ENCODE measurements at regions not wholly inside any gene's neighbourhood (a gene's known extent, or its start where the extent isn't known, plus 50 kb on each side); places are given as distances from the start of the nearest gene placed in this dataset.

DNA sequence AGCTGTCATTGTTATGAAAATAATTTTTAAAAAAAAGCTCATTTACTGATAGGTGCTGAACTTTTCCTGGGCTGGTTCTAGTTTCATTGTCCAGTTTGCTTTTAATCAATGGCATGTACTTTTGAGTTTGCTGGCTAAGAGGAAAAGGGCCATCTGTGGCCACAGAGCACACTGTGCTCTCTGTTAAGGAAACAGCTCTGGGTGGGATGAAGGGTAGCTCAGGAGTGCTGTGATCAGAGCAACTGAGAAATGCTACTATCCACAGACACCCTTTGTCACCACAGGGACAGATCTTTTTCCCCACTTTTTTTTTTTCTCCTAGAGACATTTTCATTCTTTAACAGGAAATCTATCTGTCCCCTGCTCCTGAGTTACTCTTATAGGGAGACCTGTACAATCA is 387.1 kb upstream of the PRICKLE1 start:
- H3K27ac ChIP-seq (ENCODE audit: poor library complexity, severe bottlenecking) = no peak overlapping the region
- no peak for ATAC-seq (ENCODE audit: low read depth)
- TF ChIP-seq CTCF (IDR thresholded peaks at IDR 0.05; ENCODE audit: poor library complexity, severe bottlenecking) = no peak
- no peak for DNase-seq (ENCODE audit: low spot score)
- no peaks in the 10 kb centered on the region for H3K27me3 ChIP-seq (ENCODE audit: insufficient read depth, poor library complexity, severe bottlenecking)
- no peaks in the 10 kb centered on the region for H3K36me3 ChIP-seq (ENCODE audit: low read depth)
- no peaks in the 10 kb centered on the region for H3K4me1 ChIP-seq (ENCODE audit: insufficient read depth, poor library complexity, severe bottlenecking)
- no peaks in the 10 kb centered on the region for H3K9me3 ChIP-seq (ENCODE audit: severe bottlenecking)
- H3K4me3 ChIP-seq (ENCODE audit: severe bottlenecking) = no peak overlapping the region

GRCh38 chr12:42976122-42976521 is 386.6 kb upstream of the PRICKLE1 start:
- H3K36me3 ChIP-seq (ENCODE audit: low read depth) = no peaks in the 10 kb centered on the region
- H3K9me3 ChIP-seq (ENCODE audit: severe bottlenecking) = no peaks in the 10 kb centered on the region
- no peaks in the 10 kb centered on the region for H3K27me3 ChIP-seq (ENCODE audit: insufficient read depth, poor library complexity, severe bottlenecking)
- ATAC-seq (ENCODE audit: low read depth) = no peak
- no peaks in the 10 kb centered on the region for H3K4me1 ChIP-seq (ENCODE audit: insufficient read depth, poor library complexity, severe bottlenecking)
- no peak overlapping the region for H3K4me3 ChIP-seq (ENCODE audit: severe bottlenecking)
- no peak for DNase-seq (ENCODE audit: low spot score)
- no peak overlapping the region for H3K27ac ChIP-seq (ENCODE audit: poor library complexity, severe bottlenecking)
- TF ChIP-seq CTCF (IDR thresholded peaks at IDR 0.05; ENCODE audit: poor library complexity, severe bottlenecking) = no peak

- Histone ChIP-seq H3K27me3 (ENCODE audit: insufficient read depth, poor library complexity, severe bottlenecking) (no peaks in the 10 kb centered on the region), H3K9me3 (ENCODE audit: severe bottlenecking) (no peaks in the 10 kb centered on the region), H3K36me3 (ENCODE audit: low read depth) (no peaks in the 10 kb centered on the region), H3K27ac (ENCODE audit: poor library complexity, severe bottlenecking) (no peak overlapping the region), H3K4me3 (ENCODE audit: severe bottlenecking) (no peak overlapping the region), H3K4me1 (ENCODE audit: insufficient read depth, poor library complexity, severe bottlenecking) (peaks cover 2% of the 10 kb centered on the region)
- DNase-seq (ENCODE audit: low spot score) (no peak), ATAC-seq (ENCODE audit: low read depth) (no peak)
- TF ChIP-seq CTCF (IDR thresholded peaks at IDR 0.05; ENCODE audit: poor library complexity, severe bottlenecking) = no peak
Measured at GRCh38 chr12:42969355-42969754, 379.8 kb upstream of the PRICKLE1 start.

GRCh38 chr12:42968426-42968825 is 378.9 kb upstream of the PRICKLE1 start:
- Histone ChIP-seq H3K27ac (ENCODE audit: poor library complexity, severe bottlenecking) (no peak overlapping the region), H3K4me1 (ENCODE audit: insufficient read depth, poor library complexity, severe bottlenecking) (peaks cover 2% of the 10 kb centered on the region), H3K9me3 (ENCODE audit: severe bottlenecking) (no peaks in the 10 kb centered on the region), H3K36me3 (ENCODE audit: low read depth) (no peaks in the 10 kb centered on the region), H3K4me3 (ENCODE audit: severe bottlenecking) (no peak overlapping the region), H3K27me3 (ENCODE audit: insufficient read depth, poor library complexity, severe bottlenecking) (no peaks in the 10 kb centered on the region)
- ATAC-seq (ENCODE audit: low read depth) (no peak), DNase-seq (ENCODE audit: low spot score) (no peak)
- no peak for TF ChIP-seq CTCF (IDR thresholded peaks at IDR 0.05; ENCODE audit: poor library complexity, severe bottlenecking)

DNA sequence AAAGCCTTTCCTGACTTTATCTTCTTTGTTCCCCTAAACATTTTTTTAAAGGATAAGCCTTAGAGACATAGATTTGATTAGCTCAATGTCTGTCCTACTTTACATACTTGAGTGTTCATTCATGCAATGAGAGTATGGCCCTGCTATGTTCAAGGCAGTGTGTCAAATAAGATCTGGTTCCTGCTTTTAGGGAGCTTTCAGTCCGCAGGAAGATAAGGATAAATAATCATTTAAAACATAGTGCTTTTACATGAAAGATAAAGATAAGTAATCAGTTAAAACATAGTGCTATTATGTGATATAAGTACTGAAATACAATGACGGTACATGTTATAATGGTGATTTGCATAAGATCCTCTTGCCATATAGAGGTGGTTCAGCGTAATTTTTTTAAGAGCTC is 378.3 kb upstream of the PRICKLE1 start:
- Histone ChIP-seq H3K4me1 (ENCODE audit: insufficient read depth, poor library complexity, severe bottlenecking) (peaks cover 7% of the 10 kb centered on the region), H3K36me3 (ENCODE audit: low read depth) (no peaks in the 10 kb centered on the region), H3K27me3 (ENCODE audit: insufficient read depth, poor library complexity, severe bottlenecking) (no peaks in the 10 kb centered on the region), H3K9me3 (ENCODE audit: severe bottlenecking) (no peaks in the 10 kb centered on the region), H3K4me3 (ENCODE audit: severe bottlenecking) (no peak overlapping the region), H3K27ac (ENCODE audit: poor library complexity, severe bottlenecking) (no peak overlapping the region)
- no peak for ATAC-seq (ENCODE audit: low read depth)
- TF ChIP-seq CTCF (IDR thresholded peaks at IDR 0.05; ENCODE audit: poor library complexity, severe bottlenecking) = no peak
- no peak for DNase-seq (ENCODE audit: low spot score)
